ENCODE measurements at regions not wholly inside any gene's neighbourhood (a gene's known extent, or its start where the extent isn't known, plus 50 kb on each side); places are given as distances from the start of the nearest gene placed in this dataset.

DNA sequence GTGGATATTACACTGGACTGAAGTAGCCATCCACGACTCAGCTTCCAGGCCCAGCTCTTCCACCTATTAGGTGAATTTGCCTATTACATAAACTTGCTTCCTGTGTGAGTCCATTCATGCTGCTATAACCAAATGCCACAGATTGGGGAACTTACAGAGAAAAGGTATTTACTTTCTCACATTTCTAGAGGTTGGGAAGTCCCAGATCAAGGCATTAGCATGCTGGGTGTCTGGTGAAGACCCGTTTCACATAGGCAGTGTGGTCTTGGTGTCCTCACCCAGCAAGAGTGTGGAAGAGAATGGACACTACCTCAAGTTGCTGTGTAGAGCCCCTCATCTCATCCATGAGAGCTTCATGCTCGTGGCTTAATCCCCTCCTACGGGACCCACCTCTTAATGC lies 282.6 kb downstream of the IRX1 start:
- TF ChIP-seq, protein P1, sequence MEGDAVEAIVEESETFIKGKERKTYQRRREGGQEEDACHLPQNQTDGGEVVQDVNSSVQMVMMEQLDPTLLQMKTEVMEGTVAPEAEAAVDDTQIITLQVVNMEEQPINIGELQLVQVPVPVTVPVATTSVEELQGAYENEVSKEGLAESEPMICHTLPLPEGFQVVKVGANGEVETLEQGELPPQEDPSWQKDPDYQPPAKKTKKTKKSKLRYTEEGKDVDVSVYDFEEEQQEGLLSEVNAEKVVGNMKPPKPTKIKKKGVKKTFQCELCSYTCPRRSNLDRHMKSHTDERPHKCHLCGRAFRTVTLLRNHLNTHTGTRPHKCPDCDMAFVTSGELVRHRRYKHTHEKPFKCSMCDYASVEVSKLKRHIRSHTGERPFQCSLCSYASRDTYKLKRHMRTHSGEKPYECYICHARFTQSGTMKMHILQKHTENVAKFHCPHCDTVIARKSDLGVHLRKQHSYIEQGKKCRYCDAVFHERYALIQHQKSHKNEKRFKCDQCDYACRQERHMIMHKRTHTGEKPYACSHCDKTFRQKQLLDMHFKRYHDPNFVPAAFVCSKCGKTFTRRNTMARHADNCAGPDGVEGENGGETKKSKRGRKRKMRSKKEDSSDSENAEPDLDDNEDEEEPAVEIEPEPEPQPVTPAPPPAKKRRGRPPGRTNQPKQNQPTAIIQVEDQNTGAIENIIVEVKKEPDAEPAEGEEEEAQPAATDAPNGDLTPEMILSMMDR (IDR thresholded peaks at IDR 0.05) = no peak
- TF ChIP-seq POLR2A (IDR thresholded peaks at IDR 0.05) = no peak
